Endothelial cell of umbilical vein (primary cell): ENCODE measurements at regions not wholly inside any gene's neighbourhood (a gene's known extent, or its start where the extent isn't known, plus 50 kb on each side); places are given as distances from the start of the nearest gene placed in this dataset.

ENCODE experiments used
- BruUV-seq: library from RNA; stranded (reverse); fragments of 400-500 nt; replicated peaks from 2 replicates; lab custom pipeline; 2021; lab: Mats Ljungman, UMichigan
- CTCF ChIA-PET: fragments of 300-600, 350-600 bp; sonication (Branson Sonifier 250); formaldehyde crosslinking; loops from one replicate; lab custom pipeline; 2021; ENCODE audit warnings: antibody characterized with exemption, inconsistent platforms; lab: Charles Lee
- POLR2A ChIA-PET: fragments of 300-600, 350-600 bp; sonication (Branson Sonifier 250); formaldehyde crosslinking; loops from one replicate; lab custom pipeline; 2021; ENCODE audit warnings: antibody characterized with exemption, inconsistent platforms; lab: Charles Lee
- DNase-seq: peaks from one replicate; pipeline ENCODE4 v3.0.0-alpha.2; 2011; ENCODE audit warnings: low read depth, low spot score
- FAIRE-seq: peaks from 2 replicates; lab custom pipeline; 2011; peaks lifted over from hg19 to GRCh38; lab: Jason Lieb, UNC
- H2AFZ ChIP-seq: 2 replicates; pipeline ENCODE4 v1.6.0; 2012; ENCODE audit warnings: low read depth, low read length, control low read depth, inconsistent platforms
- H3K27ac ChIP-seq: 2 replicates; pipeline ENCODE4 v1.5.1; 2011; ENCODE audit warnings: low read depth, mild to moderate bottlenecking, control low read depth, low read length, moderate library complexity; ENCODE audit not compliant: insufficient read depth
- H3K27me3 ChIP-seq, 2 experiments: 2 replicates each; pipeline versions ENCODE4 v1.6.0 to v1.6.1; 2011; ENCODE audit warnings: low read length in 2 of 2, mixed read lengths in 1 of 2; ENCODE audit not compliant: control insufficient read depth in 2 of 2, insufficient read depth in 2 of 2
- H3K36me3 ChIP-seq, 2 experiments: 2 replicates in 1 of 2; 3 replicates in 1 of 2; pipeline ENCODE4 v1.5.1; 2011; ENCODE audit warnings: low read length in 2 of 2, mild to moderate bottlenecking in 1 of 2, moderate library complexity in 1 of 2; ENCODE audit not compliant: control insufficient read depth in 2 of 2, insufficient read depth in 2 of 2; ENCODE audit errors: extremely low read depth in 1 of 2
- H3K4me1 ChIP-seq: 3 replicates; pipeline ENCODE4 v1.5.1; 2011; ENCODE audit warnings: mild to moderate bottlenecking, low read length; ENCODE audit not compliant: control insufficient read depth, insufficient read depth; ENCODE audit errors: extremely low read depth
- H3K4me2 ChIP-seq: 2 replicates; pipeline ENCODE4 v1.6.1; 2011; ENCODE audit warnings: low read length, control low read depth, mixed read lengths; ENCODE audit not compliant: insufficient read depth
- H3K4me3 ChIP-seq, 3 experiments: fragments of 200-600 bp in 1 of 3; sonication (generic), shearing (Covaris generic) in 1 of 3; replicated peaks in 1 of 3; 2 replicates each; pipeline ENCODE4 v1.5.1; 2011 to 2016; ENCODE audit warnings: control low read depth in 3 of 3, low read length in 3 of 3, mild to moderate bottlenecking in 2 of 3, inconsistent platforms in 1 of 3, low read depth in 1 of 3, moderate library complexity in 1 of 3; ENCODE audit not compliant: insufficient read depth in 1 of 3
- H3K79me2 ChIP-seq: 2 replicates; pipeline ENCODE4 v1.6.0; 2012; ENCODE audit warnings: low read length, inconsistent platforms; ENCODE audit not compliant: control insufficient read depth, insufficient read depth
- H3K9ac ChIP-seq: replicated peaks from 2 replicates; pipeline ENCODE3; 2011; ENCODE audit warnings: low read length, control low read depth; ENCODE audit not compliant: insufficient read depth; ENCODE audit errors: extremely low read depth
- H3K9me1 ChIP-seq: replicated peaks from 3 replicates; pipeline ENCODE4 v1.6.0; 2011; ENCODE audit warnings: mild to moderate bottlenecking, low read length; ENCODE audit not compliant: control insufficient read depth, insufficient read depth; ENCODE audit errors: extremely low read depth
- H3K9me3 ChIP-seq: replicated peaks from 2 replicates; pipeline ENCODE4 v1.5.1; 2012; ENCODE audit warnings: low read length, inconsistent platforms; ENCODE audit not compliant: control insufficient read depth, insufficient read depth
- H4K20me1 ChIP-seq: replicated peaks from 2 replicates; pipeline ENCODE3; 2011; ENCODE audit warnings: mild to moderate bottlenecking, low read length; ENCODE audit not compliant: control insufficient read depth, insufficient read depth; ENCODE audit errors: extremely low read depth
- CTCF ChIP-seq, 2 donors: IDR thresholded peaks; 1 replicate in 1 of 2; 2 replicates in 1 of 2; pipeline ENCODE4 v1.5.1; 2011; ENCODE audit warnings: low read length in 2 of 2, mild to moderate bottlenecking in 2 of 2, moderate library complexity in 2 of 2, control low read depth in 1 of 2, inconsistent platforms in 1 of 2, low read depth in 1 of 2; ENCODE audit not compliant: insufficient read depth in 1 of 2; ENCODE audit errors: extremely low read depth in 1 of 2
- EZH2 ChIP-seq: IDR thresholded peaks from 2 replicates; pipeline ENCODE4 v1.6.1; 2012; ENCODE audit warnings: borderline replicate concordance, low read depth, mild to moderate bottlenecking, moderate library complexity, low read length, inconsistent platforms; ENCODE audit not compliant: severe bottlenecking
- FOS ChIP-seq: IDR thresholded peaks from 2 replicates; pipeline ENCODE4 v1.6.1; 2011; ENCODE audit warnings: mild to moderate bottlenecking, low read length, moderate library complexity, borderline replicate concordance; ENCODE audit not compliant: insufficient read depth
- GATA2 ChIP-seq: IDR thresholded peaks from 2 replicates; pipeline ENCODE4 v1.7.0; 2011; ENCODE audit warnings: low read depth, mild to moderate bottlenecking, moderate library complexity, mixed read lengths, low read length; ENCODE audit not compliant: insufficient read length, insufficient read depth
- JUN ChIP-seq: IDR thresholded peaks from 2 replicates; pipeline ENCODE4 v1.6.1; 2011; ENCODE audit warnings: borderline replicate concordance, low read depth; ENCODE audit not compliant: insufficient read length, insufficient read depth
- MAX ChIP-seq: IDR thresholded peaks from 2 replicates; pipeline ENCODE4 v1.6.1; 2011; ENCODE audit not compliant: insufficient read depth, insufficient read length
- MYC ChIP-seq: IDR thresholded peaks from one replicate; pipeline ENCODE4 v1.6.1; 2011; ENCODE audit warnings: mild to moderate bottlenecking, low read depth, low read length
- POLR2A ChIP-seq: IDR thresholded peaks from 2 replicates; pipeline ENCODE4 v1.6.1; 2012; ENCODE audit warnings: low read depth, mild to moderate bottlenecking, control low read depth, low read length
- POLR2AphosphoS5 ChIP-seq: IDR thresholded peaks from 2 replicates; pipeline ENCODE4 v1.6.1; 2012; ENCODE audit warnings: low read depth, mild to moderate bottlenecking, control low read depth, low read length, moderate library complexity; ENCODE audit not compliant: insufficient read depth
- dilution Hi-C: fragments of 300-500 bp; cut with MboI; formaldehyde crosslinking; loops from one replicate; pipeline ENCODE4 v1.15.0; 2019; ENCODE audit warnings: low sequenced_read_pairs; ENCODE audit not compliant: extremely low pct_ligation_motif_present
- intact Hi-C: fragments of 100-400 bp; cut with micrococcal nuclease; formaldehyde crosslinking; loops from one replicate; pipeline ENCODE4 v1.10.0; 2022

GRCh38 chr4:175421506-175421905 lies 390.6 kb downstream of the GPM6A start:
- no peak overlapping the region for H3K27ac ChIP-seq
- TF ChIP-seq POLR2A (no peak), EZH2 (no peak), FOS (no peak), MYC (no peak), MAX (no peak), CTCF (IDR thresholded peaks at IDR 0.05; ENCODE audit: extremely low read depth in 1 of 2, insufficient read depth in 1 of 2, low read depth in 1 of 2, low read length in 2 of 2) (no peak), GATA2 (no peak), JUN (no peak), POLR2AphosphoS5 (no peak)
- peaks cover 4% of the 10 kb centered on the region for H3K9me3 ChIP-seq
- FAIRE-seq (no peak), DNase-seq (no peak)
- no peak overlapping the region for H3K9ac ChIP-seq
- H4K20me1 ChIP-seq, result no peaks in the 10 kb centered on the region
- intact Hi-C loops, result no loop called here
- H3K9me1 ChIP-seq, result no peaks in the 10 kb centered on the region
- no peak overlapping the region for H3K4me2 ChIP-seq
- BruUV-seq, result no TSS peak
- CTCF ChIA-PET, result interaction anchor here (0.5 kb wide), 1 partner anchor 11 kb away, joined by 3 read pairs; no protein-coding TSS in a partner anchor
- dilution Hi-C loops, result no loop called here
- H3K4me1 ChIP-seq, result no peaks in the 10 kb centered on the region
- no peak overlapping the region for H3K4me3 ChIP-seq
- POLR2A ChIA-PET, result no interaction called here
- H3K36me3 ChIP-seq, result no peaks in the 10 kb centered on the region
- H3K79me2 ChIP-seq, result no peaks in the 10 kb centered on the region
- H2AFZ ChIP-seq, result no peak overlapping the region
- H3K27me3 ChIP-seq, result no peaks in the 10 kb centered on the region
